ENCODE measurements at regions not wholly inside any gene's neighbourhood (a gene's known extent, or its start where the extent isn't known, plus 50 kb on each side); places are given as distances from the start of the nearest gene placed in this dataset.

DNA sequence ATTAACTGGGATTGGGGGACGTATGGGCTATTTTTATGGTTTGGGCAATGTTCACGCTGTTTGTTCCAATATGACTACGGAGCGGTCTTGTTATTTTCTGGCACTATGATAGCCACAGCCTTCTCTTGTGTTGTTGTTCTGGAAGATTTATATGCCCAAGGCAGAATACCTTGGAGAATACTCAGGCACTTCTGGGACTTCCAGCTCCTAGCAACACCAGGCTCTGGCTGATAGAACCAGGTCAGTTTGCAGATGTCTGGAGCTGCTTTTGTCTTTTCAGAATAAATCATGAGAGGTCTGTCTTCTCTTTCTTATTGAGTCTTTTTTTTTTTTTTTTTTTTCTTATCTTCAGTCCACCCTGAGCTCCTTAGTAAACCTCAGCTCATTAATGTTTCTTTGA lies 262.5 kb downstream of the MED10 start:
- Histone ChIP-seq H3K27me3 (no peaks in the 10 kb centered on the region), H3K4me3 (no peak overlapping the region), H3K36me3 (no peaks in the 10 kb centered on the region), H3K4me1 (ENCODE audit: low read depth) (no peaks in the 10 kb centered on the region), H3K27ac (no peak overlapping the region), H3K9me3 (ENCODE audit: low read depth) (no peaks in the 10 kb centered on the region)
- TF ChIP-seq, protein P1, sequence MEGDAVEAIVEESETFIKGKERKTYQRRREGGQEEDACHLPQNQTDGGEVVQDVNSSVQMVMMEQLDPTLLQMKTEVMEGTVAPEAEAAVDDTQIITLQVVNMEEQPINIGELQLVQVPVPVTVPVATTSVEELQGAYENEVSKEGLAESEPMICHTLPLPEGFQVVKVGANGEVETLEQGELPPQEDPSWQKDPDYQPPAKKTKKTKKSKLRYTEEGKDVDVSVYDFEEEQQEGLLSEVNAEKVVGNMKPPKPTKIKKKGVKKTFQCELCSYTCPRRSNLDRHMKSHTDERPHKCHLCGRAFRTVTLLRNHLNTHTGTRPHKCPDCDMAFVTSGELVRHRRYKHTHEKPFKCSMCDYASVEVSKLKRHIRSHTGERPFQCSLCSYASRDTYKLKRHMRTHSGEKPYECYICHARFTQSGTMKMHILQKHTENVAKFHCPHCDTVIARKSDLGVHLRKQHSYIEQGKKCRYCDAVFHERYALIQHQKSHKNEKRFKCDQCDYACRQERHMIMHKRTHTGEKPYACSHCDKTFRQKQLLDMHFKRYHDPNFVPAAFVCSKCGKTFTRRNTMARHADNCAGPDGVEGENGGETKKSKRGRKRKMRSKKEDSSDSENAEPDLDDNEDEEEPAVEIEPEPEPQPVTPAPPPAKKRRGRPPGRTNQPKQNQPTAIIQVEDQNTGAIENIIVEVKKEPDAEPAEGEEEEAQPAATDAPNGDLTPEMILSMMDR (IDR thresholded peaks at IDR 0.05; ENCODE audit: low read depth, low read length): no peak
- no peak for DNase-seq (ENCODE audit: low read depth in 1 of 2, low spot score in 1 of 2)

DNA sequence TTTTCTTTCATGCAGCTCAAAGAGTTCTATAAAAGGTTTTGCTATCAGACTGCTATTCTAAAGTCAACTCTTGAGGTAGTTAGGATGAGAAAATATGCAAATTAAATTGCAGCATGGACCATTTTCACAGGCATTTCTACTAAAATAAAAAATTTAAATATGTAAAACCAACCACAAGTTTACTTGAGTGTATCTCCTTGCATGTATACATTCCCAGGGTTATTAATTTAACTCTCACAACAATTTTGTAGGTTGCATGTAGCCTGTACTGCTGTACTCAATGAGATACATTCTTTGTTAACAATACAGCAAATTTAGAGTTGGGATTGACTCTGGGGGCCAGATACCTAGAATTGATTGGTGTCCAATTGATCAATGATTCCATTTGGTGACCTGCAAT lies 265.8 kb downstream of the MED10 start:
- Histone ChIP-seq H3K9me3 (ENCODE audit: low read depth) (no peaks in the 10 kb centered on the region), H3K36me3 (no peaks in the 10 kb centered on the region), H3K4me3 (no peak overlapping the region), H3K27ac (no peak overlapping the region), H3K27me3 (no peaks in the 10 kb centered on the region), H3K4me1 (ENCODE audit: low read depth) (no peaks in the 10 kb centered on the region)
- TF ChIP-seq, protein P1 (IDR thresholded peaks at IDR 0.05; ENCODE audit: low read depth, low read length): no peak
- no peak for DNase-seq (ENCODE audit: low read depth in 1 of 2, low spot score in 1 of 2)

DNA sequence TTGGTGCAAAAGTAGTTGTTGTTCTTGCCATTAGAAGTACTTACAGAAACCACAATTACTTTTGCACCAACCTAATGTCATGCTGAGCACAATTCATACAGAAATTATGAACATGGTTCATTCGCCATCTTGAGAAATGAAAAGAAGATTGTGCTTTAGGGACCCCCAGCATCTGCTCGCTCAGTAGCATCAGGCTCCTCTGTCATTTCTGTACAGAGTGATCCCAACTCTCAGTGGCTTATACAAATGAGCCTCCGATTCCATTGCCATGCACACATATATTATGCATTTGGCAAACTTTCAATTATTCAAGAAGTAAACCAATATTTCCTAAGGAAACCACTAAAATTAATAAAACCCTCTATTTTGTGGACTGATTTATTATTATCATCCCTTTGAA lies 266.2 kb downstream of the MED10 start:
- no peak overlapping the region for H3K4me3 ChIP-seq
- H3K27me3 ChIP-seq: no peaks in the 10 kb centered on the region
- no peak for DNase-seq (ENCODE audit: low read depth in 1 of 2, low spot score in 1 of 2)
- no peak overlapping the region for H3K27ac ChIP-seq
- no peaks in the 10 kb centered on the region for H3K36me3 ChIP-seq
- no peaks in the 10 kb centered on the region for H3K4me1 ChIP-seq (ENCODE audit: low read depth)
- no peaks in the 10 kb centered on the region for H3K9me3 ChIP-seq (ENCODE audit: low read depth)
- TF ChIP-seq, protein P1 (IDR thresholded peaks at IDR 0.05; ENCODE audit: low read depth, low read length): no peak

DNA sequence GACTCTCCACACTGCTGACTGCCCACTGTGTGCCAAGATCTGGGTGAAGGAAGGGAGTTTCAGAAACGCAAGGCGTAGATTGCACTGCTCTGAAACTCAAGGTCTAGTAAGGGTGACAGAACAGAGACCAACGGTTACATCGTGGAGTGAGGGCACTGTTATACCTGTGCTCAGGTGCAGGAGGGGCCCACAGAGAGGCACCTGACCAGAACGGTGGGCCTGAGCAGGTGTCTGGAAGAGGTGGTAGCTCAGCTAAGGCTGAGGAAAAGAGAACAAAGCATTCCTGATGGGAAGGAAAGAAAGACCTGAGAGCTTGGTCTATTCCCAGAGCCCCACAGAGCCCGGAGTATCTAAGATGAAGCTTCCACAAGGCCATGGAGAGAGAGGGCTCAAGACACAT lies 267.2 kb downstream of the MED10 start:
- no peak for DNase-seq (ENCODE audit: low read depth in 1 of 2, low spot score in 1 of 2)
- H3K4me1 ChIP-seq (ENCODE audit: low read depth): no peaks in the 10 kb centered on the region
- no peaks in the 10 kb centered on the region for H3K27me3 ChIP-seq
- H3K4me3 ChIP-seq: no peak overlapping the region
- H3K27ac ChIP-seq: no peak overlapping the region
- H3K36me3 ChIP-seq: no peaks in the 10 kb centered on the region
- no peaks in the 10 kb centered on the region for H3K9me3 ChIP-seq (ENCODE audit: low read depth)
- TF ChIP-seq, protein P1 (IDR thresholded peaks at IDR 0.05; ENCODE audit: low read depth, low read length): no peak

DNA sequence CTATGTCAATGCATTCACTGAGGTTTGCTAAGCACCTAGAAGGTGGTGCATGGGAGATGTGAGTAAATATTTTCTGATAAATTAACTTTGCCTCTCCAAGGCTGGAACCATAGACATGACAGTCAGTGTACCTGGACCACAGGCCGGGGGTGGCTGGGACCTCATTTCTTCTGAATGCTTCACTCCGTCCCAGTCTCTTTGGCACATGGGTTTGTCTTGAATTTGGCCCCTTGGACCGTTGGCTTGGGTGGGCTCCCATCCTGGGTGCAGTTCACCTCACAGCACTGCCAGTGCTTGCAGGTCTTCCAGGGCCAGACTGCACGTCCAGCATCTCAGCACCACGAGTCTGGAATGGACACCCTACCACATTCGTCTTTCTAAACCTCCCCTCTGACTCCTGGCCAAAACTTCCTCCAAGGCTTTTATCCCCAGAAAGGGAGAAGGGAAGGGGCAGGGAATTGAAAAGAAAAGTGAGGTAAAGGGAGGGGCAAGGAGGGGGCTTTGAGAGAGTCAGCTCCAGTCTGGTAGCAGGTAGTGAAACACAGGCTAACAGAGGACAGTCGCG lies 267.8 kb downstream of the MED10 start:
- Histone ChIP-seq H3K4me3 (no peak overlapping the region), H3K9me3 (ENCODE audit: low read depth) (no peaks in the 10 kb centered on the region), H3K36me3 (no peaks in the 10 kb centered on the region), H3K27ac (no peak overlapping the region), H3K4me1 (ENCODE audit: low read depth) (no peaks in the 10 kb centered on the region), H3K27me3 (no peaks in the 10 kb centered on the region)
- TF ChIP-seq, protein P1 (IDR thresholded peaks at IDR 0.05; ENCODE audit: low read depth, low read length): no peak
- no peak for DNase-seq (ENCODE audit: low read depth in 1 of 2, low spot score in 1 of 2)

All from cardiac muscle cell (in vitro differentiated cells and primary cell).